T-helper 1 cell treated with Interleukin-12 subunit alpha and Interleukin-12 subunit beta and Interleukin-4 antibody, amounts not matched to agents 30 ng/mL and 1 ng/mL, for 36 hours (primary cell): ENCODE measurements at regions not wholly inside any gene's neighbourhood (a gene's known extent, or its start where the extent isn't known, plus 50 kb on each side); places are given as distances from the start of the nearest gene placed in this dataset.
"Not testable (repeated sequence)": the region's sequence is repeated elsewhere in the genome, so short reads cannot be mapped to it uniquely, and the experiment has no call there.

Experiments
- intact Hi-C: fragments of 100-400 bp; cut with micrococcal nuclease; formaldehyde crosslinking; loops from one replicate; pipeline ENCODE4 v1.15.1; 2024

GRCh38 chr5:12175914-12176585, 271.8 kb upstream of the CTNND2 start:
- intact Hi-C loops, result no loop called here

- intact Hi-C loops, result no loop called here
Measured at GRCh38 chr5:12174734-12175133, 270.5 kb upstream of the CTNND2 start.

DNA sequence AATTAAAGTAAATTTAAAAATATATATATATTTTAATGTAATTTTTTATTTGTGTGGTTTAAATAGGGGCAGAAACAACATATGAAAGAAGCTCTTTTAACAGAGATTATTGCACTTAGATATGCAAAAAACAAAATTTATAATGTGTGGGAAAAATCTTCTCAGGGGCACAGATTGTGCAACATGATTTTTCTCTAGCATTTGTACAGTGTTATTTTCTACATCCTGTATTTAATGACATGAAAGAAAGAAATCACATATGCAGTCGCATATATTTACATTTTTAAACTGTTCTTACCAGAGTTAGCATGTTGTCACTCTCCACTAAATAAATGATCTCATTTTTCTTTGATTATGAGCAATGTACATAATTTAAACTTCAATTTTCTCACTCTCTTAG, 265.3 kb upstream of the CTNND2 start:
- intact Hi-C loops, result no loop called here

DNA sequence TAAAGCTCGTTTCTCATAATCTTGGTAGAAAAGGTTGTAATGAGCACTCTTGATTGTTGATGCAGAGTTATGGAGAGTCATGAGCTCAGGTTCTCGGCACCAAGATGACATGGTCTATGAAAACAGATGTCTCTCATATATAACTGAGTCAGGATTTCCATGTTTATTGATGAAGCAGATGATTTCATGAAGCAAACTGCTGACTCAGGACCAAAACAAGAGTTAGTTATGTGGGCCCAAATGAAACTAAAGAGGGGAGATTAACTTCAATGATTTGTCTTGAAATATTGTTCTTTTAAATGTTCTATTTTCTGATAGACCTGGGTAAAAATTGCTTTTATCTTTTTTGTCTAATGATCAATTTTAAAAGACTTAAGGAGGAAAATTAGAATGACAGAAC, 258.6 kb upstream of the CTNND2 start:
- intact Hi-C loops, result no loop called here

- intact Hi-C loops, result no loop called here
Measured at GRCh38 chr5:12147513-12147912, 243.3 kb upstream of the CTNND2 start.

DNA sequence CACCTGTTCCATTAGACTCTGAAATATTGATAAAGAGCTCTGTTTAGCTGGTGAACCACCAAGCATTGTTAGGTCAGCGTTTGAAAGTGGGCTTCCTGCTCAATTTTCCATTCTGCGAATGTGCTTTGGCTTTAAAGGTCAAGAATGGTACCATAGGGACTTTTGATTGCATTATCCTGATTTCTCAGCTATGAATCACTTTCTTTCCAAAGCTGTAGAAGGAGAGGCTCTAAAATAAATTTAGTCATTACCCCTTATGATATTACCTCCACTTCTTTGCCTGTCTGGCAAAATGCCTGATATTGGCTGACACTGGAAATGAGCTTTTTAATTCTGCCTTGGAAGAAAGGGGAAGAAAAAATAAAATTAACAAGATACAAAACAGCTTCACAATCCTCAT, 237.2 kb upstream of the CTNND2 start:
- intact Hi-C loops, result no loop called here

DNA sequence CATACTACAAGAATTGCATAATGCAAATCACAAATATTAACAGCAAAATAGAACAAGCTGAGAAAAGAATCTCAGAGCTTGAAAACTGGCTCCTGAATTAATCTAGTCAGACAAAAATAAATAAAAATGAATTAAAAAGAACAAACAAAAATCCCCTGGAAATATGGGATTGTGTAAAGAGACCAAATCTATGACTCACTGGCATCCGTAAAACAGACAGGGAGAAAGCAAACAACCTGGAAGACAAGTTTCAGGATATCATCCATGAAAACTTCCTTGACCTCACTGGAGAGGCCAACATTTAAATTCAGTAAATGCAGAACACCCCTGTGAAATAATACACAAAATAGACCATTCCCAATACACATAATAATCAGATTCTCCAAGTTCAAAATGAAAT, 229.3 kb upstream of the CTNND2 start:
- intact Hi-C loops, result no loop called here

DNA sequence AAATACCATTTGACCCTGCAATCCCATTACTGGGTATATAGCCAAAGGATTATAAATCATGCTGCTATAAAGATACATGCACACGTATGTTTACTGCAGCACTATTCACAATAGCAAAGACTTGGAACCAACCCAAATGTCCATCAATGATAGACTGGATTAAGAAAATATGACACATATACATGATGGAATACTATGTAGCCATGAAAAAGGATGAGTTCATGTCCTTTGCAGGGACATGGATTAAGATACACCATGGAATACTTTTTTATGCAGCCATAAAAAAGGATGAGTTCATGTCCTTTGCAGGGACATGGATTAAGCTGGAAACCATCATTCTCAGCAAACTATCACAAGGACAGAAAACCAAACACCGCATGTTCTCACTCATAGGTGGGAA, 226.8 kb upstream of the CTNND2 start:
- intact Hi-C loops, result not testable (repeated sequence)

- intact Hi-C loops, result no loop called here
Measured at GRCh38 chr5:12125895-12126294, 221.6 kb upstream of the CTNND2 start.

GRCh38 chr5:12119657-12120056, 215.4 kb upstream of the CTNND2 start:
- intact Hi-C loops, result no loop called here

DNA sequence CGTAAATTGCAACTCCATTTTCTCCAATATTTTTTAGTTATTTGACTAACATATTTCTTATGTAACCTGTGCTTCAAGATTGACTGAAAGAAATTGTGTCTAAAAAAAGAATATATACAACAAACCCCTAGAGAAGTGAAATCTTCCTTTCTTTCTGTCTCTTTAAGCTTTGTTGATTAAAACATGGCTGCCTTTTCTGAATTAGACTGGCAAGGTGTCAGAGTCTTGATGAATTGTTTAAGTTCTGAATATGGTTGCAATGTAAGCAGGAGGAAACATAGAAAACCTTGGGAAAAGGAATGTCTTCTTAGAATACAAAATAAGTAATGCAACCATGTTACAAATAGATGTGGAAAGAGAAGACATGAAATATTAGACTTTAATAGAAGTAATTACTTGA, 209.8 kb upstream of the CTNND2 start:
- intact Hi-C loops, result no loop called here

GRCh38 chr5:12113062-12113461, 208.8 kb upstream of the CTNND2 start:
- intact Hi-C loops, result no loop called here

GRCh38 chr5:12111261-12111660, 207.0 kb upstream of the CTNND2 start:
- intact Hi-C loops, result no loop called here

- intact Hi-C loops, result no loop called here
Measured at GRCh38 chr5:12110629-12111028, 206.4 kb upstream of the CTNND2 start.

GRCh38 chr5:12109075-12109688, 204.9 kb upstream of the CTNND2 start:
- intact Hi-C loops, result no loop called here

DNA sequence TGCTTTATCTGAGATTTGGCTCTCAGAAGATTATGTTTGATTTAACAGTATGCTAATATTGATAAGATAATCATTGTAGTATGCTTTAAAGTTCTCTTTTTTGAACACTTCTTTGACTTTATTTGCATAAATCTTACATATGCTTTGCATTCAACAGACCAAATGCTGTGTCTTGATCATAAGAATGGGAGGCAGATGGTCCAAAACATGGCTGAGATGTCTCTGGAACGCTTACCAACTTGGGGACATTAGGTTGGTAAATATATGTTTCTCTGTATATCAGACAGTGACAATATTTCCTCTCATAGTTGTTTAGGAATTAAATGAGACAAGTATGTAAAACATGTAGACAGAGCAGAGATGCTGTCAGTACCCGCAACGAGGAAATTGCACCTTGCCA, 197.9 kb upstream of the CTNND2 start:
- intact Hi-C loops, result no loop called here

DNA sequence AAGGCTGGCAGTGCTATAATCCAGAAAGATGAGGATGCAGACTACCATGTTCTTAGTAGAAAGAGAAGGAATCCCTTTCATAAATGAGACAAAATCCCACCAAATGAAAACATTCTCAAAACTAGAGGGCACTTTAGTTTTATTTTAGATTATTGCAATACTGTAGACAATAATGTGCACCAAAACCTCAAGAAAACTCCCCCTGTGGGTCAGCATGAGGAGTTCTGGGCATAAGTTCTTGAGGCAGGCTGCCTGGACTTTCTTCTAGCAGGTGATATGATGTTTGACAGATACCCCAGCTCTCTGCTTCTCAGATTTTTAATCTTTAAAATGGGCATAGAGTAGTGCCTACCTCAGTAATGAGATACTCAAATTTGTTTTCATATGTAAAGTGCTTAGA, 196.3 kb upstream of the CTNND2 start:
- intact Hi-C loops, result no loop called here

GRCh38 chr5:12099296-12099695, 195.1 kb upstream of the CTNND2 start:
- intact Hi-C loops, result no loop called here

GRCh38 chr5:12095808-12096281, 191.6 kb upstream of the CTNND2 start:
- intact Hi-C loops, result no loop called here

DNA sequence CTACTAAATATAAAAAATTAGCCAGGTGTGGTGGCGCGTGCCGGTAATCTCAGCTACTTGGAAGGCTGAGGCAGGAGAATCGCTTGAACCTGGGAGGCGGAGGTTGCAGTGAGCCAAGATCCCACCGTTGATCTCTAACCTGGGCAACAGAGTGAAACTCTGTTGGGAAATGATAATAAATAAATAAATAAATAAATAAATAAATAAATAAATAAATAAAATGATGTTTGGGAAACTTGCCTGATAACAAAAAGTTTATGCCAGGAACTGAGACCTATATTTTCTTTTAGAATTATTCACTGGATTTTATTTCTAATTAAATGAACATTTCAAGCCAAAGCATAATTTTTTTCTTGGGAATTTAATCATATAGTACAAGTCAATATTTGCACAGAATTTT, 189.3 kb upstream of the CTNND2 start:
- intact Hi-C loops, result no loop called here

DNA sequence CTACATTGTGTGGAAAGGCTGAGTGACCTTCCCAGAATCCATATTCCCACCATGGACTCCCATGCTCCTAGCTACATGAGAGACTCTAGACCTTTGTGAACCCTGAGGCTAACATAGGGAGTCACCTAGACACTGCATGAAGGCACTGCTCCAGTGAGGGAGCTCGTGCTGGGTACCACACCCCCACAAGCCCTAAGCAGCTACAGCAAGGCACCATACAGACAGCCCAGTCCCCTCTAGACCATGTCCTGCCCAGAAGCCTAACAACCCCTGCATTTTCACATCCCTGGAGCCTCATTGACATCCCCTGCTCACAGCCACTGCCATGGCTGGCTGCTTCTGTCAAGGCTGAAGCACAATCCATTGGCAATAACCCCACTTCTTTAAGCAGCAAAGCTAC, 176.5 kb upstream of the CTNND2 start:
- intact Hi-C loops, result no loop called here

GRCh38 chr5:12078286-12078685, 174.0 kb upstream of the CTNND2 start:
- intact Hi-C loops, result not testable (repeated sequence)

DNA sequence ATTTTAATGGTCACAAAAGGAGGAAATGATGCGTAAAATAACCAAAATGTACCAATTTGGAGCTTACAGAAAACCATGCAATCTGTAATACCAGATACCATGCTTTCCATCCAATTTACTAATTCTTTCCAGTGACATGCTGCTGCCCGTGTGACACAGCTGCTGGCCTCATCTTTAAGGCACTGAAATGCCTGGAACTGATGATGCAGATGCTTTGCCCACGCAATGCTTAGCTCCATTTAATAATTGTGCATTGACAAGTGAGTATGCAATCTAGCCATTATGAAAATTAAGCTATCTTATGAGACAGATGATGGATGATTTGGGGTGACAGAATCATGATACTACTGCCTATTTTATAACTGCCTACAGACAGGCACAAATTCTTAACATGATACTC, 169.2 kb upstream of the CTNND2 start:
- intact Hi-C loops, result no loop called here
